ENCODE measurements at regions not wholly inside any gene's neighbourhood (a gene's known extent, or its start where the extent isn't known, plus 50 kb on each side); places are given as distances from the start of the nearest gene placed in this dataset.

GRCh38 chr3:107212618-107213017, 164.6 kb upstream of the CCDC54 start:
- TF ChIP-seq CTCF (conservative IDR thresholded peaks at IDR 0.05 in 1 of 2, IDR thresholded peaks at IDR 0.05 in 1 of 2; ENCODE audit: extremely low read depth in 1 of 2, insufficient read depth in 1 of 2, low read depth in 1 of 2, low read length in 2 of 2) (no peak), EZH2 (IDR thresholded peaks at IDR 0.05; ENCODE audit: borderline replicate concordance, low read length) (no peak)

All from mammary epithelial cell (primary cell).